Astrocyte of the spinal cord (primary cell): ENCODE measurements at regions not wholly inside any gene's neighbourhood (a gene's known extent, or its start where the extent isn't known, plus 50 kb on each side); places are given as distances from the start of the nearest gene placed in this dataset.

Experiments
- DNase-seq: peaks from one replicate; pipeline ENCODE4 v3.0.0; 2011; ENCODE audit warnings: low read depth, low spot score
- H3K4me3 ChIP-seq: 2 replicates; pipeline ENCODE4 v1.5.1; 2011; ENCODE audit warnings: low read depth, mild to moderate bottlenecking, low read length, moderate library complexity
- CTCF ChIP-seq: IDR thresholded peaks from 2 replicates; pipeline ENCODE4 v1.5.1; 2012; ENCODE audit warnings: low read depth, mild to moderate bottlenecking, low read length, inconsistent platforms
- in situ Hi-C: cut with HindIII; loops from 2 replicates; pipeline ENCODE4 v1.10.0; 2017; ENCODE audit warnings: low sequenced_read_pairs

GRCh38 chr16:86979984-86980553, 337.1 kb downstream of the C16orf95 start:
- in situ Hi-C loops, result no loop called here
- TF ChIP-seq CTCF, result no peak
- DNase-seq, result no peak
- no peak overlapping the region for H3K4me3 ChIP-seq

GRCh38 chr16:86980644-86981043, 336.5 kb downstream of the C16orf95 start:
- DNase-seq, result no peak
- no peak overlapping the region for H3K4me3 ChIP-seq
- in situ Hi-C loops, result no loop called here
- TF ChIP-seq CTCF, result no peak

GRCh38 chr16:86982347-86982596, 334.9 kb downstream of the C16orf95 start:
- no peak for DNase-seq
- TF ChIP-seq CTCF, result no peak
- in situ Hi-C loops, result no loop called here
- H3K4me3 ChIP-seq, result no peak overlapping the region

- DNase-seq, result no peak
- in situ Hi-C loops, result no loop called here
- no peak for TF ChIP-seq CTCF
- no peak overlapping the region for H3K4me3 ChIP-seq
Measured at GRCh38 chr16:86982912-86983311, 334.3 kb downstream of the C16orf95 start.

- no peak overlapping the region for H3K4me3 ChIP-seq
- in situ Hi-C loops, result no loop called here
- DNase-seq, result no peak
- TF ChIP-seq CTCF, result no peak
Measured at GRCh38 chr16:86983621-86984020, 333.6 kb downstream of the C16orf95 start.

GRCh38 chr16:86984343-86984742, 332.8 kb downstream of the C16orf95 start:
- no peak for DNase-seq
- no peak overlapping the region for H3K4me3 ChIP-seq
- in situ Hi-C loops, result no loop called here

More at GRCh38 chr16:86984343-86984742, 332.8 kb downstream of the C16orf95 start:
- TF ChIP-seq CTCF, result no peak
